NOMO-1 treated with DMSO at 0.1 percent for 48 hours (cell line): ENCODE measurements at regions not wholly inside any gene's neighbourhood (a gene's known extent, or its start where the extent isn't known, plus 50 kb on each side); places are given as distances from the start of the nearest gene placed in this dataset.

ENCODE experiments used
- DNase-seq: peaks from one replicate; lab custom pipeline; 2025; ENCODE audit not compliant: unreplicated experiment; lab: John Stamatoyannopoulos, UW

DNA sequence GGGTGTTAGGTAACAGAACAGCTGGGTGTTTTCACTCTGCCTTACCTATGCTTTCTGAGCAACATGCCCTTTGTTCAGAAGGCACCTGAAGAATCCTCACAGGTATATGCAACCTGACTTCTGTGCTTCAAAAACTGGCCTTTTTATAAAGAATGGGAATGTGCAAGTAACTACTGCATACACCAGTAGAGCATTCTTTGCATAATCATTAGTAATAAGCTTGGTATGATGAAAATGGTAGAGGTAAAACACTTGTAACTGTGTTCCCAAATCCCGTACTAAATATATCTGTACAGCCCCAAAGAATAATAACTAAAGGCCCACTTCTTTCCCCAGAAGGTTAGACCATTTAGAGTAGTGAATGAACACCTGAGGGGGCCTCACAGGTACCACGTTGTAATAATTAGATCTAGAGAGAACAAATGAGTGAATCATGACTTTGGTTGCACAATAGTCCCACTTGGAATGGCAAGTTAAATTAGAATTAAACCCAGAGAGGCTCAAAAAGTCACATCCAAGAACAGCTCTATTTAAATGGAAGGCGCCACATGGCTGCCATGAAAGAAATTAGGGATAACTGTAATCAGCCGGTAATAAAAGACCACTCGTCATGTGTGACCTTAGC is 413.9 kb downstream of the KLF12 start:
- no peak for DNase-seq

DNA sequence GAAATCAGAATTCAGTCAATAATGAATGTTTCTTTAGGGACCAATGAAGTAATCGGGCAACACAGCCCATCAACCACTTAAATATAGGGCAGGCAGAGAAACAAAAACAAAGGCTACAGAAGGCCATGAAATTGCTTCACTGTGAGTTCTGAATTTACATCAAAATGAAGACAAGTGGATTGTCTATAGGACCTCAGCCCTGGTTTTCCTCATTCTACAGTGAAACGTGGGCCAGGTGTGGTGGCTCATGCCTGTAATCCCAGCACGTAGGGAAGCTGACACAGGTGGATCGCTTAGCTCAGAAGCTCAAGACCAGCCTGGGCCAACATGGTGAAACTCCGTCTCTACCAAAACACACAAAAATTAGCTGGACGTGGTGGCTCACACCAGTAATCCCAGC is 416.0 kb downstream of the KLF12 start:
- DNase-seq: no peak

DNA sequence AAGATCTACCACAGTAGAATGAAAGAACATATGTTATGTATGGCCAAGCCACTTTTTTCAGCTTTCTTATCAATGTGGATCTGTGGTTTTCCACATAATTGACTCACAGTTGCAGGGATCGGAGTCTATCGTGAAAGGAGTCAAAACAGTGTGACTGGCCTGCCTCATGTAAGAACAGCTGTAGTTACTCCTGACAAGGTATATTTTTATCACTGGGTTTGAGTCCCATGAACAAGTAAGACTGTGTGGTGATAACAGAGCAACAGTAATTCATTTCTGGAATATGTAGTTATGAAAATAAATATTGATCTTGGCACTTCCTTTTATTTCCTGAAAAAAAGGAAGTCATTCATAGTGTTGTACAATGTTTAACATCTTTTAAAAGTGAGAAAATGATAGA is 416.6 kb downstream of the KLF12 start:
- DNase-seq: no peak

DNA sequence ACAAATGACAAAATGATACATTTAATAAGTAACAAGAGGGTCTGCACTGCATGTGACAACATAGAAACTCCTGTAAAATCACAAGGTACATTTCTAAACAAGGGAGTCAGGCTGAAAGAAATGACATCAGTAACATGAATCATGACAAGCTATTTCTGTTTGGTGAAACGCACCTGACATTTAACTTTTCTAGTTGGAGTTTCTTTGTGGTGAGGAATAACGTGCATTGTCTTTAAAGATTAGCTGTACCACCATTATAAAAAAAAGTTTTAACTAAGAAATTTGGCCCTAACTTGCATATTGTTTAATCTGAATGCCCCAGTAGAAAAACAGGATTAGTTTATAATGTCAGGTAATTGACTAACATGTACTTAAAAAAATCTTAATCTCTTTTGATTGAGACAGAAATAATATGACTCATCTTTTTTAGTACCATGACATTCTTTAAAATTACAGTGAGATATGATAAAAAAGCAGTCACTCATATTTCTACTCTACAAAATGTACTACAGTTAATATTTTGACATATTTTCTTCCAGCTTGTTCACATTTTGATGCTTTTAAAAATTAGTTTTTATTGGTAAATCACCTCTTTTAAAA is 418.2 kb downstream of the KLF12 start:
- DNase-seq: no peak

DNA sequence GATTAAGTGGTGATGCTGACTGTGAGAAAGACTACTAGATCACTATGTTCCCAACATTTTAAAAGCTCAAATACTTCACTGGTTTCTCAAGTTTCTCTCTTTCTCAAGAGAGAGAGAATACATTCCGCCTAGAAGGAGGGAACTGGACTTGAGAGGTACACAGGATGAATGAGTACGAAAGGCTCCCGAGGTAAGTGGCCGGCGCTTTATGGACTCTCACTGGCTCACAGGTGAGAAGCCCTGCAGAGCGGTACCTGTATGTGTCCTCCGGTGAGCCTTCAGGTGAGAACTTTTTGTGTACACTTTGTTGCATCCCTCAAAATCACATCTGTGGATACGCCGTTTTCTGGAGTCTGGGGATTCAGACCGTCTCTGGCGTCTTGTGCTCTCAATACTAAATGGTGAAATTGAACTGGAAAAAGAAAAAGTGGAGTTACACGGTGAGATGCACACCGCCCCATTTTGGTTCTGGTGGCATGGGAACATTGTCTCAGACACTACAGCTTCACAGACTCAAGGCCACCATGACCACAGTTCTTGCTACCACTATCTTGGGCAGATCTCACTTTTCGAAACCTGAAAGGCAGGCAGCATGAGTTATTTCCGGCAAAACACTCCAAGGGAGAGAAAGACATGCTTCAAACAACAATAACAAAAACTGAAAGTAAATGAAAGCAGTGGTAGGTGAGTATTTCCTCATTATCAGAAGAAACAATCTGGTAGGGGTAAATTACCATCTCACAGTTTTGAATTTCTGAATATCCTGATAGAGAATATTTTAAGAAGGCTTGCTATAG is 418.9 kb downstream of the KLF12 start:
- DNase-seq: no peak

DNA sequence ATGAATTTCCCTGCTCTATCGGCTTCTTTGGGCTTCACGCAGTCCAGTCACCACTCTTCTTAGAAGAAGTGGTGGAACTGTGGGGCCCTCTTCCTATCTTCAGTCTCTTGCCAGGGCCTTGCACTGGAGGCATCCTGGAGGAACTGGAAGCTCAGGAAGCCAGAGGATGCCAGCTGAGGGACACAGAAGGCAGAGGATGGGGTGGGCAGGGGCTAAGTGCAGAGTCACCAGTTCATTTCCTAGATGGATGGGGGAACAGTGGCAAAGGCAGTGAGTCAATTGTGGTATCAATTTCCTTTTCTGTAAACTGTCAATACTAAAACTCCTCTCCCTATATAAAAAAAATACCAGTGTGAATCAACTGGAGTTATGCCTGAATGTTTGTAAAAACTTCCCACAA is 419.7 kb downstream of the KLF12 start:
- DNase-seq: no peak

DNA sequence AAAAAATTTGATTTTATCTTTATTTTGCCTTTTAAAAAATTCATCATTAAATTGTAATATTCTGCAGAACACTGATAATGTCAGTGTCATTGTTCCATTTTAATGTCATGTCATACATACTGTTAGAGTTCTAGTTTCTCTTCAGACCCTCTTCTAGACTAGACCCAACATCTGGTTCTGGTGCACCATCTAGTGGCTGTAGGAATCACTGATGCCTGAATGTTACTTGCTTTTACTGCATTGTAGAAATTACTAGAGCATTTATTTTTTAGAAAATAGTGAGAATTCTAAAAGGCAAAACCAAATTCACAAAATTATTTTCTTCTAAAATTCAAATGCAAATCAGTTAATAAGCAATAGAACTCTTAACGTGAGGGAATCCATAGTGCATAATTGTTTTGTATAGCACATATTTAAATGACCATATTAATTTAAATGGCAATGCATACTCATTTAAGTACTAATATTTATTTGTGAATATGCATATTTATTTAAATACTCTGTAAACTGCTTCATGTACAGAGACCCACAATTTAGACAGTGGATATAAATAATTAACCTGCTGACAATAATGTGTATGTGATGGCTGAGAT is 425.7 kb downstream of the KLF12 start:
- peak; percentile 41 for DNase-seq

DNA sequence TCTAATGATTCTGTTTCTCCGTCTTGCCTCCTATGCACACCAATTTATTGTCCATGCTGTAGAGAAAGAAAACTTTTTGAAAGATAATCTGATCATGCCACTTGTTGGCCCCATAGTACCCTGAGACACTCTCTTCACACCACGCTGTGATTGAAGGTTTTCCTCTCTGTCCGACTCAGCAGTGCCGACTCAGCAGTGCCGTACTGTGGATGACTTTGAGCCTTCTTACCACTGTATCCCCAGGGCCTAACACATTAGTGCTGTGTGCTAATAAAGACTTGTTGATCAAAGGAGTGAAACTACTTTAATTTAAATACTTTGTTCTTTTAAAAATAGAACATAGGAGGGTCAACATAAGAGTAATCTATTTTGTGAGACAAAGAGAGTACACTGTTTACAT is 429.6 kb downstream of the KLF12 start:
- DNase-seq: no peak

DNA sequence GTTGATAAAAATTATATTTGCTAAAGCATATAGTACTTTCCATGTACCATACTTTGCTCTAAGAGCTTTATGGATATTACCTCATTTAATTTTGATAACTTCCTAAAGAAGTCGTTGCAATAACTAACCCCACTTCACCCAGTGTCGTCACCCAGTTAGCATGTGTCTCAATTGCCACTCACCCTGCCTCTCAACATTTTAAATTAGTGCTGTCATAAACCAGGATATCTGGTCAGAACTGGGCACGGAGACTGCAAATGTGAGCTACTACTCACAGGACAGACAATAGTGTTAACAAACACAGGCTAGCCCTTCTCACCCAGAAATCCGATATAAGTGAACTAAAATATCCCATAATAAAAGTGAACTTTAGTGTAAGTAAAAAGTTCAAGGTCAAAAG is 430.6 kb downstream of the KLF12 start:
- no peak for DNase-seq

DNA sequence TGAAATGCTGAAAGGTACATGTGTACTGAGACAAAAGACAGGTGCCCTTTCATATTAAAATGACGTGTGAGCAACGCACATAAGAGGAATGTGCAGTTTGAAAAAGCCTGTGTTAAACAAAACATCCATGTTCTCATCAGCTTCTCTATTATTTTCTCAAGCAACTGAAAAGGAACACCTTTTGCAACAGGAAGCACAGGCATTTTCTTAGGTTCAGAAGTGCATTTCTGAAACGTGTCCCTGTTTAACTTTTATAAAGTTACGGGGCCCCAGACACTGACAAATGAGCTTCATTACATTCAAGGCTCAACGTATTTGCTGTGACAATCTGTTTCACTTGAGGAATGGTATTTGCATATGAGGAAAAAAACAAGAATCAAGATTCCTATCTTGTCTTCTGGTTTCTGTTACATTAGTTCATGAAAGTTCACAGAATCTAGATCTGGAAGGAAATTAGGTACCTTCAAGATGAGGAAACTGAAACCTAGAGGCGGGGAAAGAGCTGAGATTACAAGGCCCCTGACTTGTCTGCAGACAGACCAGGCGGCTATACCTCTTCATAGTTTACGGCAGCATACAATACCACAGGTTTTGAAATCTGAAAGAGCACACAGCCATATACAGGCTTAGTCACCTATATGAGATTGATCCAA is 431.7 kb downstream of the KLF12 start:
- no peak for DNase-seq

DNA sequence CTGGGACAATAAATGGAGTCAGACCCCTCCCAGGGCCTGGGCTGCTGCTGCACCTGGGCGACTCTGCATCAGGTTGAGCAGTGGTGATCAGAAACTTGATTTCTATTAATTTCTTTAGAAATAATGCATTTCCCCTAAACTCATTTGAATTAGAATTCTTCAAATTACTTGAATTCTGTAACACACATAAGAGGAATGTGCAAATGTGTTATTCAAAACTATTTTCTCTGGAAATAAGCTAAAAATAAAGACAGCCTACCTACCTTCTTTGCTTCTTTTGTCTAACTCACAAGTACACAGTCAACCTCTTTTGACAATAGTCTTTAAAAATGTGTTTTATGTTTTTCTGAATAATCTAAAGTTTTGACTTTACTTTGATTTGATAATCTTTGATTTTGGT is 433.0 kb downstream of the KLF12 start:
- DNase-seq: no peak

DNA sequence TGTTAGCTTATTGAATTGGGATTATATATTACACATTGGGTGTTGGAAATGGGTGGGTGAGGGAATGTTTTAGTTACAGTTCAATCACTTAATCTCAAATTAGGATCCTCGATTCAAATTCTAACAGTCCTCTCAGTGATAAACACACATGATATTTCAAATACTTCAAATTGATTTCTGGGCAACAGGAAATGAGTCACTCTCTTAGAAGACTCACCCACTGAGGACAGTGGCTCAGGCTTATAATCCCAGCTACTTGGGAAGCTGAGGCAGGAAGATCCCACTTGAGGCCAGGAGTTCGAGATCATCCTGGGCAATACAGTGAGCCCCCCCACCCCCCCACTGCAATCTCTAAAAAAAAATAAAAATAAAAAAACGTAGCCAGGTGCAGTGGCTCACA is 435.3 kb downstream of the KLF12 start:
- DNase-seq: no peak

DNA sequence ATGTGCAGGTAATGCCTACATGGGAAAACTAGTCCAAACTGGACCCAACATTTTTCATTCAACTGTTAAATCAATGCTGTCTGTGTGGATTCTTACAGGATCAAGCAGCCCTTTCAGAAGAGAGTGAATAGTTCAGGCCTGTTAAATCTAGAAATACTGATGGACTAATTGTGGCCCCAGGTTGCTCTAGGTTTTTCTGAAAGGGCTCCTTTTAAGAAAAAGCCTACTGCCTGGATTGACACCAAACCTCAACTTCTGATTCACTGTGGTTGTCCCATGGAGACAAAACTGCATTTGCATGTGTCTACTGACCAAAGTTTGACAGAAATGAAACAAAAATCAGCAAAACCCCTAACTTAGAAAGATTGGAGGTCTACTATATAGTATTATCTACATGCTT is 437.0 kb downstream of the KLF12 start:
- no peak for DNase-seq

DNA sequence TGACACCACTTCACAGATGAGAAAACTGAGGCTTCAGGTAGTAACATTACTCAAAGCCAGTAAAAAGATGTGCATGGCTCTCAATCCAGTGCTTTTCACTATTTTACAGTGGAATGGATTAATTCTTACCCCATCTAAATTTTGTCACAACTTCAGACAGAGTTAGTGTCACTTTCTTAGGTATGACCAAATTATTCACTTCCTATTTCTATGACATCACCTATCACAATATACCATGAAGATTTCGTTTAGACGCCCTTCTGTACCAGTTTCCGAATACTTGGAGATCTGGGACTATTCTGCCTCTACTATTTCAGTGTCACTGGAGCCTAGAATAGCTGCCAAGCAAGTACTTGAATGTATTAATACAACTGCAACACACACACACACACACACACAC is 437.5 kb downstream of the KLF12 start:
- no peak for DNase-seq

DNA sequence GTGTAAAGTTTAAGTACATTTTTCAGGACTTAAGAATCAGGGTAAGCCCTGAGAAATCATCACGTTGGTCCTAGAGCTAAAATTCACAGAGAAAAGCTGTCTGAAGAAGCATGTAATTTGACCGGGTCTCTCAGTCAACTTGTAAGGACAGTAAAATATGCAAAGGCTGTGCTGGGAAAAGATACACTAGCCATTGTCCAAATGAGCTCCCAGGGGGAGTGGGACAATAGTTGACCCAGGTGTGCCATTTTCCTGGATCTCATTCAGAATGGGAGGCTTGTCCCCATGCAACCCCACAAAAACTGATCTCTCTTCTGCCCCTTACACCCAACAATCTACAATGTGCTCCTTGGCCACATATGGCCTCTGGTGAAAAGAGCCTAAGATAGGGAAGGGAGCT is 437.9 kb downstream of the KLF12 start:
- DNase-seq: no peak

DNA sequence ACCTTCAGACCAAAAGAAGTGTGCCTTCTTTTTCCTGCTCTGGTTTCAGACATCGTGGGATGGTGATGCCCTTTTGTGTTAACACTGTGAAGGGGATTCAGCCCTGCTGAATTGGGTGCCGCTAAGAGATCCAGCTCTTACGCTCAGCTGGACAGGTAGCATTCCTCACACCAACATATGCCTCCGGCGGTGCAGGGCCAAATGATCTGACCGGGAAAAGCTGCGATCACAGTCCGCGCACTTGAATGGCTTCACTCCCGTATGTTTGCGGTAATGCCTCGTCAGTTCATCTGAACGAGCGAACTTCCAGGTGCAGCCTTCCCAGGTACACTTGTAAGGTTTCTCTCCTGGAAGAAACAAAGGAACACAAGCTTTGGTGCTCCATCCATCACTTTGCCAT is 438.9 kb downstream of the KLF12 start:
- no peak for DNase-seq

DNA sequence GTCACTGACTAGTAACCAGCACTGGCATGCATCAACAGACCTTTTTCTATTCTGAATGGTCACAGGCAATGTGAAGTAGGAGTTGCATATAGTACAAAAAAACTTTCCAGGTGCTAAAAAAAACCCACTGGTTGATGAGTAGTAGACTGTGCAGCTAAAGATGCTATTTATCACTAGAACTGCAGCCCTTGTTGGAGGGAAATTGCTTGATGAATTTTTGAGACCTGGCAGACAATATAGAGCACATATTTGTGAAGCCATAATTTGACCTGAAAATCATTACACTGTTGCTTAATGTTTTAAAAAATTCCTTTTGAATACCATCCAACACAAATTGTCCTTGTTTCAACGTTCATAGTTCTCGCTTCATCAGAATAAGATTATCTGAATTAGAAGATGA is 441.0 kb downstream of the KLF12 start:
- no peak for DNase-seq

DNA sequence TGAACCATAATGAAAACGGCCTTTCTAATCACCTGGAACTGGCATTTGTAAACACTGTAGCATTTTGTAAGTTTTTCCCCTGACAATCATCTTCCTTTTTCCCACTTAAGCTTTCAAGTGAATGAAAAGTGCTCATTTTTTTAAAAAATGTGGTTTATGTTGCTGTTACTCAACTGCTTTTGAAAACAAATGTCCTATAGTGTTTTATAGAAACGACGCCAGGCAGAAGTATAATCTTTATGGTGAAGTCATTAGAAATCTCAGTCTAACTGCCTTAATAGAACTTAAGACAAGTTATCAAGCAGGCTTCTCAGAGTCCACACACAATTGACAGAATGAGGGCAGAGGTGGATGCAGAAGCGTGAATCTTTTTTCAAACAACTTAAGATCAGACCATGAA is 442.3 kb downstream of the KLF12 start:
- no peak for DNase-seq

DNA sequence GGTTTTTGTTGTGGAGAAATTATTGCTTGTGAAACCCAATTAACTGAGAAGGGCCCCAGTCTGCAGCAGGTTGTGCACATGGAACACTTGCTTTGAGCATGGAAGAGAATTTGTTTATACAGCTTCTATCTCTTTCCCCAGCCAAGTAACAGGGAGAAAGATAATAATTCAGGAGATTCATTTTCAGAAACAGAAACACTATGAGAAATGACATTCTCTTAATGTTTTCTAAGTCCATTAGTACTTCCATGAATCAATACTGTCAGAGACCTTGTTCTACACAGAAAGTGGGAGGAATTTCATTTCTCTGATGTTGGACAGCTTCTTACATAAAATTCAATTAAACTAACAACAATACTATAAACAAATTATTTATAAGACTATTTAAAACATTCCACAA is 446.3 kb downstream of the KLF12 start:
- DNase-seq: no peak

DNA sequence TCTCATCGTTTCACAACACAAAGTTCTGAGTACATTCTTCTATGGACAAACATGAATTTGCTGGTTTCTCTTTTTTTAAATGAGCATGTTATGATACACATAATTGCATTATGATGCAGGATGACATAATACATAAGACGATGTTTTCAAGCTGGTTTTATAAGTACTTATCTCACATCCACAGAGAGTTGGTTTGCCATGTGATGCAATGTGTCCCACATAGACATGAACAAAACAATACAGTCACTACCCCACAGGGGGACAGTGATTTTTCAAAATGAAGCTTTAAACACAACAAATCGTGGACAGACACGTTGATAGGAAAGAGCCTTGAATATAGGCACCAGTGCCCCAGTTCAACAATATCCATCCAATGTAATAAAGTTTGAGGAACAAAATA is 447.1 kb downstream of the KLF12 start:
- DNase-seq: no peak

DNA sequence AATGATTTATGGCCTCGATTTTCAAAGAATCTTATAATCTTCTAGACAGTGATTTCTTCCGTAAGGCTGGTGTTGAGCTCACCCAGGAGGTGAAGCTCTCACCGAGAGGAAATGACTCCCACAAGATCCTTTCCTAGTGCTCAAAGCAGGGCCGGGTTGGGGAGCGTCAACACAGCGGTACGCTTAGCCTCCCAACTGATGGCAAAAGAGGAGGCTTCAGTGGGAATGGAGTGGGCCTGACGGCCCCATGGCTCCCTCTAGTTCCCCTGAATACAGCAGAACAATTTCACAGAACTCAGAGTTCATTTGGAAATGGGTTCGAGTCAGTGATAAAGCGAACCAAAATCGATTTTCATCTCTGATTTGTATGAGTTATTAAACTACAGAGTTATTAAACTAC is 449.5 kb downstream of the KLF12 start:
- DNase-seq: no peak

DNA sequence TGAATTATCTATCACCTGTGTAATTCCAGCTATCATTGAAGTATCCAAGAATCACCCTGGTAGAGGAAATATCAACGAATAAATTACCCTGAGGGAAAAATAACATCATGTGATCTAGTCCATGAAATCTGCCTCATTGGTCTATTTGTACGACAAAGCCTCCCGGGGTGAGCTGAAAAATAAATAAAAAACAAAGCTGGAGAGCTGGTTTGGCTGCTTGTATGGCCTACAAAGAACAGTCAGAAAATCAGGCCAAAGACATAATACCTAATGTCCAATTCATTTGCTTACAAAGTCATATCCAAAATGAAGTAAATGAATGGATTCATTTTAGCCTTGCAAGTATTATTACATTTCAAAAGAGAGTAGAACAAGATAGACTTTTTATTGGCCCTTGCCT is 449.9 kb downstream of the KLF12 start:
- DNase-seq: no peak
